Stomach (tissue), 8 donors: ENCODE measurements at regions not wholly inside any gene's neighbourhood (a gene's known extent, or its start where the extent isn't known, plus 50 kb on each side); places are given as distances from the start of the nearest gene placed in this dataset.

ENCODE experiments used
- DNase-seq, 2 donors: peaks; one replicate each; pipeline versions ENCODE4 v3.0.0 to v3.0.0-alpha.2; 2013 to 2019
- H3K27ac ChIP-seq, 5 donors: fragments of 200-600 bp in 4 of 5; sonication (generic) in 4 of 5; one replicate each; pipeline ENCODE4 v1.5.1; 2013 to 2019; ENCODE audit warnings: mild to moderate bottlenecking in 1 of 5, moderate library complexity in 1 of 5
- H3K27me3 ChIP-seq, 3 donors: fragments of 200-600 bp; sonication (generic); one replicate each; pipeline ENCODE4 v1.5.1; 2017 to 2019; ENCODE audit warnings: mixed run types in 1 of 3
- H3K36me3 ChIP-seq, 4 donors: fragments of 200-600 bp; sonication (generic); 1 replicate in 3 of 4; 2 replicates in 1 of 4; pipeline ENCODE4 v1.5.1; 2016 to 2019
- H3K4me1 ChIP-seq, 4 donors: fragments of 200-600 bp; sonication (generic); one replicate each; pipeline ENCODE4 v1.5.1; 2016 to 2019
- H3K4me3 ChIP-seq, 4 donors: fragments of 200-600 bp; sonication (generic) in 3 of 4; one replicate each; pipeline ENCODE4 v1.5.1; 2016 to 2019; ENCODE audit warnings: mild to moderate bottlenecking in 1 of 4
- H3K9me3 ChIP-seq, 4 donors: fragments of 200-600 bp; sonication (generic); one replicate each; pipeline ENCODE4 v1.5.1; 2016 to 2019
- EP300 ChIP-seq: sonication (generic); formaldehyde crosslinking; IDR thresholded peaks from one replicate; pipeline ENCODE4 v1.6.1; 2017; ENCODE audit warnings: antibody characterized with exemption
- POLR2A ChIP-seq, 4 donors: fragments of 450-650 bp; IDR thresholded peaks; one replicate each; pipeline ENCODE4 v1.6.1; 2016; ENCODE audit warnings: antibody characterized with exemption in 4 of 4, control low read depth in 2 of 4, mild to moderate bottlenecking in 1 of 4, moderate library complexity in 1 of 4
- POLR2AphosphoS5 ChIP-seq, 3 donors: sonication (generic); formaldehyde crosslinking; IDR thresholded peaks; one replicate each; pipeline ENCODE4 v1.6.1; 2016; ENCODE audit warnings: antibody characterized with exemption in 3 of 3
- WGBS, 5 donors: extraction: QIAGEN DNeasy Blood & Tissue Kit in 3 of 5; methylation state at CpG; one replicate each; pipeline versions ENCODE4 v1.1.5 to v1.1.7; 2013 to 2018; 5-methylcytosine and 5-hydroxymethylcytosine counted together
- intact Hi-C: fragments of 100-400 bp; cut with DNase I; formaldehyde crosslinking; loops from one replicate; pipeline ENCODE4 v1.15.1; 2023; ENCODE audit warnings: low total_unique reads
- TF ChIP-seq, protein P1 (sequence below), 7 experiments: fragments of 450-650 bp in 4 of 7; fragments of 200-600 bp in 3 of 7; sonication (generic) in 3 of 7; IDR thresholded peaks; one replicate each; pipeline ENCODE4 v1.5.1; 2016 to 2019; ENCODE audit warnings: antibody characterized with exemption in 7 of 7, control low read depth in 2 of 7, mild to moderate bottlenecking in 1 of 7
- donor health status: healthy with polysubstance abuse.
- donor health status: Bipolar disorder and iron deficiency.
- donor health status: healthy.

DNA sequence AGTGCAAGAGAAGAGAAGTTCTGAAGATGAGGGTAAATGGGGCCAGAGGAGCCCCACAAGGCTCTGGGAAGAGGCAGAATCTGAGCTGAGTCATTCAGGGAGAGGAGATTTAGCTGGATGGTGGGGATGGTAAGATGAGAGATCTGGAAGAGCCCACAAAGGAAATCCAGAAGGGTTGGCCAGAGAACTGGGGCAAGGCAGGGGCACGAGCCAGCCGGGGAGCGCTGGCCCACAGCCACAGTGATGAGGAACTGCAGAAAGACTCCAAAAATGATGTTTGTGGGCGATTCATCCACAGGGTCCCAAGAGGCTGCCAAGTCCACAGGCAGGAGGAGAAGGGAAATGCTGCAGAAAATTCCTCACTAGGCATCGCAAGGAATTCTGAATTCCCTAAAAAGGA is 75.9 kb upstream of the ATP2B2 start:
- 74 to 81% (median 75%) methylated on average over 5 of the region's 5 CpGs for WGBS, 5 donors
- no peaks in the 10 kb centered on the region for H3K4me1 ChIP-seq
- no peak for TF ChIP-seq POLR2AphosphoS5 (IDR thresholded peaks at IDR 0.05)
- TF ChIP-seq EP300 = no peak
- TF ChIP-seq, protein P1, sequence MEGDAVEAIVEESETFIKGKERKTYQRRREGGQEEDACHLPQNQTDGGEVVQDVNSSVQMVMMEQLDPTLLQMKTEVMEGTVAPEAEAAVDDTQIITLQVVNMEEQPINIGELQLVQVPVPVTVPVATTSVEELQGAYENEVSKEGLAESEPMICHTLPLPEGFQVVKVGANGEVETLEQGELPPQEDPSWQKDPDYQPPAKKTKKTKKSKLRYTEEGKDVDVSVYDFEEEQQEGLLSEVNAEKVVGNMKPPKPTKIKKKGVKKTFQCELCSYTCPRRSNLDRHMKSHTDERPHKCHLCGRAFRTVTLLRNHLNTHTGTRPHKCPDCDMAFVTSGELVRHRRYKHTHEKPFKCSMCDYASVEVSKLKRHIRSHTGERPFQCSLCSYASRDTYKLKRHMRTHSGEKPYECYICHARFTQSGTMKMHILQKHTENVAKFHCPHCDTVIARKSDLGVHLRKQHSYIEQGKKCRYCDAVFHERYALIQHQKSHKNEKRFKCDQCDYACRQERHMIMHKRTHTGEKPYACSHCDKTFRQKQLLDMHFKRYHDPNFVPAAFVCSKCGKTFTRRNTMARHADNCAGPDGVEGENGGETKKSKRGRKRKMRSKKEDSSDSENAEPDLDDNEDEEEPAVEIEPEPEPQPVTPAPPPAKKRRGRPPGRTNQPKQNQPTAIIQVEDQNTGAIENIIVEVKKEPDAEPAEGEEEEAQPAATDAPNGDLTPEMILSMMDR (IDR thresholded peaks at IDR 0.05) = no peak
- no peak for TF ChIP-seq POLR2A (IDR thresholded peaks at IDR 0.05)
- H3K27me3 ChIP-seq = peaks cover 0 to 40% (median 2%) of the 10 kb centered on the region in 3 donors
- no peaks in the 10 kb centered on the region for H3K9me3 ChIP-seq
- no peak for DNase-seq
- H3K4me3 ChIP-seq = no peak overlapping the region
- intact Hi-C loops = no loop called here
- no peaks in the 10 kb centered on the region for H3K36me3 ChIP-seq
- H3K27ac ChIP-seq = no peak overlapping the region

DNA sequence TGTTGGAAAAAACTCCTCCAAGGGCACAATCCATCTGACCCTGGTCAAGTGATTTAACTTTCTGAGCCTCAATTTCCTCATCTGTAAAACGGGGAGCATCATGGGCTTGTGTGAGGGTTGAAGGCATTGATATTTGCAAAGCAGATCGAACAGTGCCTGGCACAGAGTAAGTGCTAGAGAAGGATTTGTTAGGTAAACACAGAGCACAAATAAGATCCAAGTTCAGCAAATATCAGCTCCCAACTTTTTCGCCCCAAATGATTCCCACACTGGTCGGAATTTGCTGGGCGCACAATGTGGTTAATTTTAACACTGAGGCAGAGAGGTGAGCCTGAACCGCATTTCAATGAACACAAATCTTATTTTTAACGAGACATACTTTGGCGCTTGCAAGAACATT is 76.3 kb upstream of the ATP2B2 start:
- H3K36me3 ChIP-seq = no peaks in the 10 kb centered on the region
- TF ChIP-seq, protein P1 (IDR thresholded peaks at IDR 0.05) = no peak
- TF ChIP-seq POLR2A (IDR thresholded peaks at IDR 0.05) (no peak), EP300 (no peak), POLR2AphosphoS5 (IDR thresholded peaks at IDR 0.05) (no peak)
- no peaks in the 10 kb centered on the region for H3K4me1 ChIP-seq
- H3K27ac ChIP-seq = no peak overlapping the region
- H3K27me3 ChIP-seq = peaks cover 0 to 45% (median 5%) of the 10 kb centered on the region in 3 donors
- 59 to 72% (median 65%) methylated on average over 8 of the region's 8 CpGs for WGBS, 5 donors
- H3K4me3 ChIP-seq = no peak overlapping the region
- DNase-seq = no peak
- intact Hi-C loops = no loop called here
- H3K9me3 ChIP-seq = no peaks in the 10 kb centered on the region

DNA sequence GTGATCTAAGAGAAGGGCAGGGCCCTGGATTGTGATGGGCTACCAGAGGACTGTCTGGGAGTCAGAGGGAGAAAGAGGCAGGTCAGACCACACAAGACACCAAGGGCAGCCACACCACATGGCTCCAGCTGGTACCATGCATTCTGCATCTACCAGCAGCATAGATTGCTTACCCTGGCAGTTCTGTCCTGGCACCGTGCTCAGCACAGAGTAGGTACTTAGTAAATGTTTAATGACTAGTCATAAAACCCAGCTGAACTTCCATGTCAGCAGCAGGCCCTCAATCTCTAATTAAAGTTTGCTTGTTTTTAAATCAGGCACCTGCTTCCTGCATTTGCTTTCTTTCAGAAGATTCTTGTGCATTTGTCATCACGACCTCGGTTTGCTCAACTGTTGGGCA is 77.3 kb upstream of the ATP2B2 start:
- no peaks in the 10 kb centered on the region for H3K4me1 ChIP-seq
- H3K36me3 ChIP-seq = no peaks in the 10 kb centered on the region
- no peak for TF ChIP-seq EP300
- TF ChIP-seq POLR2A (IDR thresholded peaks at IDR 0.05) = no peak
- no peak for TF ChIP-seq POLR2AphosphoS5 (IDR thresholded peaks at IDR 0.05)
- TF ChIP-seq, protein P1 (IDR thresholded peaks at IDR 0.05) = no peak
- peaks cover 0 to 47% (median 5%) of the 10 kb centered on the region in 3 donors for H3K27me3 ChIP-seq
- no peaks in the 10 kb centered on the region for H3K9me3 ChIP-seq
- no peak overlapping the region for H3K4me3 ChIP-seq
- H3K27ac ChIP-seq = no peak overlapping the region
- no peak for DNase-seq
- 64 to 82% (median 71%) methylated on average over 3 of the region's 3 CpGs for WGBS, 5 donors
- intact Hi-C loops = no loop called here

DNA sequence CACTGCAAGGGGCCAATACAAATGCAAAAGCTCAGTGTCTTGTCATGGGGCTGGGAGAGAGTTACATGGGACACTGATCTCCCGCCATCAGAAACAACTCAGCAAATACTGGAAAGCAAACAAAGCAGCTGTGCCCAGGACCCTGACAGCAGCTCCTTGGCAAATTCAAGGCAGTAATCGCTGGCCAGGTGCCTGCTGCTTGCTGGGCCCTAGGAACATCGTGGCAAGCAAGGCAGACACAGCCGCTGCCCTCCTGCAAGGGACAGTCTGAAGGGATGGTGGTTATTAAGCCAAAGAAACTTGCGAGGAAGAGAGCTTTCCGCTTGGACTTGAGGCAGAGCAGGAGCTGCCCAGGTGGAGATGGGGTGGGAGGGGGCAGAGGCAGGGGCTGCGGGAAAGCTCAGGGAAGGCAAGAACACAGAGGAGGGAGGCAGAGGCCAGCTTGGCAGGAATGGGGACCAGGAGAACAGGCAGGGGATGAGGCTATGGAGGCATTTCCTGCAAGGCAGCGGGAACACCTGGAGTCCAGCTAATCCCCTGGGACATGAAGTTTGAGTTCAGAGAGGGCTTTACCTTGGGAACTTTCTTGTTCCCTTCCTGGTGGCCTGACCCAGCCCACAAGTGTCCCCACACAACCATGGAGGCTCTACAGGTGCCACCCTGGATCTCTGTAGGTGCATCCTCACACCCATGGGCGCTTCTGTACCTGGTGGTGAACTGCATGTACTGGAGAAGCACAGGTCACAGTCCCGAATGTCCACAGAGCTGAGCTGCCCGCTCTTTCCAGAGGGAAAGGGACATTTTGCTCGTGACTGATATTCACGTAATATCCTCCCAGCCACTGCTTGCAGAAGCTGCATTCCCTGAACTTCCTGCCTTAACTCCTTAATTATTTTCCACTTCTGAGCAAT is 78.7 kb upstream of the ATP2B2 start:
- H3K4me1 ChIP-seq = no peaks in the 10 kb centered on the region
- H3K4me3 ChIP-seq = no peak overlapping the region
- WGBS, 5 donors = 52 to 58% (median 56%) methylated on average over 13 of the region's 13 CpGs
- H3K27me3 ChIP-seq = peaks cover 0 to 47% (median 5%) of the 10 kb centered on the region in 3 donors
- intact Hi-C loops = no loop called here
- no peak overlapping the region for H3K27ac ChIP-seq
- DNase-seq = no peak
- H3K9me3 ChIP-seq = no peaks in the 10 kb centered on the region
- TF ChIP-seq POLR2AphosphoS5 (IDR thresholded peaks at IDR 0.05) (no peak), POLR2A (IDR thresholded peaks at IDR 0.05) (no peak), EP300 (no peak)
- TF ChIP-seq, protein P1 (IDR thresholded peaks at IDR 0.05) = no peak
- no peaks in the 10 kb centered on the region for H3K36me3 ChIP-seq
